ENCODE measurements at regions not wholly inside any gene's neighbourhood (a gene's known extent, or its start where the extent isn't known, plus 50 kb on each side); places are given as distances from the start of the nearest gene placed in this dataset.

- Mint-ChIP-seq H3K36me3 (ENCODE audit: unreplicated experiment) (peaks cover 6% of the 10 kb centered on the region), H3K9me3 (ENCODE audit: unreplicated experiment) (peaks cover 12% of the 10 kb centered on the region), H3K27me3 (ENCODE audit: unreplicated experiment) (no peaks in the 10 kb centered on the region), H3K4me1 (ENCODE audit: unreplicated experiment) (no peaks in the 10 kb centered on the region), H3K27ac (ENCODE audit: unreplicated experiment) (no peak overlapping the region), H3K4me3 (ENCODE audit: unreplicated experiment) (no peak overlapping the region)
- TF ChIP-seq, protein P1, sequence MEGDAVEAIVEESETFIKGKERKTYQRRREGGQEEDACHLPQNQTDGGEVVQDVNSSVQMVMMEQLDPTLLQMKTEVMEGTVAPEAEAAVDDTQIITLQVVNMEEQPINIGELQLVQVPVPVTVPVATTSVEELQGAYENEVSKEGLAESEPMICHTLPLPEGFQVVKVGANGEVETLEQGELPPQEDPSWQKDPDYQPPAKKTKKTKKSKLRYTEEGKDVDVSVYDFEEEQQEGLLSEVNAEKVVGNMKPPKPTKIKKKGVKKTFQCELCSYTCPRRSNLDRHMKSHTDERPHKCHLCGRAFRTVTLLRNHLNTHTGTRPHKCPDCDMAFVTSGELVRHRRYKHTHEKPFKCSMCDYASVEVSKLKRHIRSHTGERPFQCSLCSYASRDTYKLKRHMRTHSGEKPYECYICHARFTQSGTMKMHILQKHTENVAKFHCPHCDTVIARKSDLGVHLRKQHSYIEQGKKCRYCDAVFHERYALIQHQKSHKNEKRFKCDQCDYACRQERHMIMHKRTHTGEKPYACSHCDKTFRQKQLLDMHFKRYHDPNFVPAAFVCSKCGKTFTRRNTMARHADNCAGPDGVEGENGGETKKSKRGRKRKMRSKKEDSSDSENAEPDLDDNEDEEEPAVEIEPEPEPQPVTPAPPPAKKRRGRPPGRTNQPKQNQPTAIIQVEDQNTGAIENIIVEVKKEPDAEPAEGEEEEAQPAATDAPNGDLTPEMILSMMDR (IDR thresholded peaks at IDR 0.05), result no peak
- DNase-seq (ENCODE audit: extremely low spot score, unreplicated experiment), result no peak
These were observed 71.7 kb upstream of the TNC start for GRCh38 chr9:115189686-115190085.

DNA sequence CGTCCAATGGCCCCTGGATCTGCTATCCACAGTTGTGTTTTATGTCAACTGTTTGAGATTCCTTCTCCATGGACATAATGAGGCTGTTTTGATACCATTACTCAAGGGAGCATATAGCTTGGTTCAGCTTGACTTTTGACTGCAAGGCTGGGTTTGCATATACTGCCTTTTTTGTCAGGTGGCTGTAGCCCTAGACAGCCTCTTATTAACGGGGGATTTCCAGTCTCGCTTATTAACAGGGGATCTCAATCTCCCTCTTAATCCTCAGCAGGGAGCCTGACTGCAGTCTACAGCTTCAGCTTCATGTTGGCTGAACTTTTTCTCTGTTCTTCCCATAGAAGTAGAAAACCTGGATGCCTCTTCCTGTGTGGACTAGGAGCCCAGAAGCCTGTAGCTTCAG is 73.7 kb upstream of the TNC start:
- TF ChIP-seq, protein P1 (IDR thresholded peaks at IDR 0.05), result no peak
- H3K4me1 Mint-ChIP-seq (ENCODE audit: unreplicated experiment), result no peaks in the 10 kb centered on the region
- no peak for DNase-seq (ENCODE audit: extremely low spot score, unreplicated experiment)
- H3K9me3 Mint-ChIP-seq (ENCODE audit: unreplicated experiment), result peaks cover 16% of the 10 kb centered on the region
- no peak overlapping the region for H3K27ac Mint-ChIP-seq (ENCODE audit: unreplicated experiment)
- H3K27me3 Mint-ChIP-seq (ENCODE audit: unreplicated experiment), result no peaks in the 10 kb centered on the region
- no peak overlapping the region for H3K4me3 Mint-ChIP-seq (ENCODE audit: unreplicated experiment)
- peaks cover 6% of the 10 kb centered on the region for H3K36me3 Mint-ChIP-seq (ENCODE audit: unreplicated experiment)

DNA sequence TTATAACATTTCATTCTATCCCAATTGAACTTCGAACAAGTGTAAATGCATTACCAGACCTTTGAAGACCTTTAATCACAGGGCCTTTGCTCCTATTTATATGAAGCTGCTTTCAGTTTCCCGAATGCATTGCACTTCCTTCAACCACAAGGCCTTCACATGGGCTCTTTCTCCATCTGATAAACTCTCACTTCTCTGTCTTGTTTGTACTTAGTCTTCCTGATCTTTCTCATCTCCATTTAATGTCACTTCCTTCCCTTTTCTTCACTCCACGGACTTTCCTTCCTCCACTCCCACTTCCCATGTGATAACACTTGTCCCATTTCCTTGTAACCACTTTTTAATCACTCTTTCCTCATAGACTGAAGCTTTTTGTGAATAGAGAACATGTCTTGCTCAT is 74.3 kb upstream of the TNC start:
- DNase-seq (ENCODE audit: extremely low spot score, unreplicated experiment), result no peak
- Mint-ChIP-seq H3K9me3 (ENCODE audit: unreplicated experiment) (peaks cover 16% of the 10 kb centered on the region), H3K4me3 (ENCODE audit: unreplicated experiment) (no peak overlapping the region), H3K27ac (ENCODE audit: unreplicated experiment) (no peak overlapping the region), H3K36me3 (ENCODE audit: unreplicated experiment) (peaks cover 6% of the 10 kb centered on the region), H3K27me3 (ENCODE audit: unreplicated experiment) (no peaks in the 10 kb centered on the region), H3K4me1 (ENCODE audit: unreplicated experiment) (no peaks in the 10 kb centered on the region)
- TF ChIP-seq, protein P1 (IDR thresholded peaks at IDR 0.05), result no peak

- H3K4me3 Mint-ChIP-seq (ENCODE audit: unreplicated experiment), result no peak overlapping the region
These were observed 75.0 kb upstream of the TNC start for GRCh38 chr9:115192835-115193525.

GRCh38 chr9:115193777-115194176 is 75.8 kb upstream of the TNC start:
- Mint-ChIP-seq H3K4me1 (ENCODE audit: unreplicated experiment) (peaks cover 6% of the 10 kb centered on the region), H3K4me3 (ENCODE audit: unreplicated experiment) (no peak overlapping the region), H3K27ac (ENCODE audit: unreplicated experiment) (no peak overlapping the region), H3K27me3 (ENCODE audit: unreplicated experiment) (no peaks in the 10 kb centered on the region), H3K36me3 (ENCODE audit: unreplicated experiment) (peaks cover 6% of the 10 kb centered on the region), H3K9me3 (ENCODE audit: unreplicated experiment) (peaks cover 16% of the 10 kb centered on the region)
- TF ChIP-seq, protein P1 (IDR thresholded peaks at IDR 0.05), result no peak
- no peak for DNase-seq (ENCODE audit: extremely low spot score, unreplicated experiment)

More at GRCh38 chr9:115192835-115193525, 75.0 kb upstream of the TNC start:
- Mint-ChIP-seq H3K27me3 (ENCODE audit: unreplicated experiment) (no peaks in the 10 kb centered on the region), H3K27ac (ENCODE audit: unreplicated experiment) (no peak overlapping the region), H3K9me3 (ENCODE audit: unreplicated experiment) (peaks cover 16% of the 10 kb centered on the region), H3K36me3 (ENCODE audit: unreplicated experiment) (peaks cover 6% of the 10 kb centered on the region), H3K4me1 (ENCODE audit: unreplicated experiment) (peaks cover 3% of the 10 kb centered on the region)
- no peak for DNase-seq (ENCODE audit: extremely low spot score, unreplicated experiment)
- TF ChIP-seq, protein P1 (IDR thresholded peaks at IDR 0.05), result no peak
